Bronchial epithelial cell (primary cell): ENCODE measurements at regions not wholly inside any gene's neighbourhood (a gene's known extent, or its start where the extent isn't known, plus 50 kb on each side); places are given as distances from the start of the nearest gene placed in this dataset.

Source experiments
- DNase-seq: peaks from one replicate; pipeline ENCODE4 v3.0.0-alpha.2; 2010; ENCODE audit warnings: low read depth
- FAIRE-seq: peaks from 2 replicates; lab custom pipeline; 2011; peaks lifted over from hg19 to GRCh38; lab: Jason Lieb, UNC
- H3K27me3 ChIP-seq: 2 replicates; pipeline ENCODE4 v1.5.1; 2011; ENCODE audit warnings: low read length; ENCODE audit not compliant: control insufficient read depth, insufficient read depth
- H3K36me3 ChIP-seq: 2 replicates; pipeline ENCODE4 v1.5.1; 2011; ENCODE audit warnings: low read length; ENCODE audit not compliant: control insufficient read depth, insufficient read depth
- H3K4me3 ChIP-seq: 2 replicates; pipeline ENCODE4 v1.5.1; 2011; ENCODE audit warnings: mild to moderate bottlenecking, low read depth, low read length, control low read depth
- CTCF ChIP-seq: IDR thresholded peaks from 2 replicates; pipeline ENCODE4 v1.5.1; 2011; ENCODE audit warnings: mild to moderate bottlenecking, moderate library complexity, low read length, control low read depth, inconsistent platforms; ENCODE audit not compliant: insufficient read depth, severe bottlenecking

- DNase-seq (no peak), FAIRE-seq (no peak)
- no peak for TF ChIP-seq CTCF
- H3K36me3 ChIP-seq: no peaks in the 10 kb centered on the region
- H3K27me3 ChIP-seq: no peaks in the 10 kb centered on the region
- H3K4me3 ChIP-seq: no peak overlapping the region
These were observed 298.0 kb upstream of the TET2 start for GRCh38 chr4:104848597-104849225.

- TF ChIP-seq CTCF: no peak
- no peak for DNase-seq
- H3K27me3 ChIP-seq: no peaks in the 10 kb centered on the region
- no peaks in the 10 kb centered on the region for H3K36me3 ChIP-seq
- no peak for FAIRE-seq
- no peak overlapping the region for H3K4me3 ChIP-seq
These were observed 287.0 kb upstream of the TET2 start for GRCh38 chr4:104859601-104860237.

- DNase-seq: peak; percentile 79
- H3K27me3 ChIP-seq: no peaks in the 10 kb centered on the region
- no peak overlapping the region for H3K4me3 ChIP-seq
- H3K36me3 ChIP-seq: no peaks in the 10 kb centered on the region
- FAIRE-seq: peak; percentile 88
- peak; percentile 78 for TF ChIP-seq CTCF
These were observed 286.2 kb upstream of the TET2 start for GRCh38 chr4:104860238-104861123.

- DNase-seq (no peak), FAIRE-seq (no peak)
- H3K27me3 ChIP-seq: no peaks in the 10 kb centered on the region
- TF ChIP-seq CTCF: no peak
- no peaks in the 10 kb centered on the region for H3K36me3 ChIP-seq
- H3K4me3 ChIP-seq: no peak overlapping the region
These were observed 279.9 kb upstream of the TET2 start for GRCh38 chr4:104866809-104867208.

GRCh38 chr4:104868533-104868932 lies 278.1 kb upstream of the TET2 start:
- Histone ChIP-seq H3K36me3 (no peaks in the 10 kb centered on the region), H3K4me3 (no peak overlapping the region), H3K27me3 (no peaks in the 10 kb centered on the region)
- no peak for TF ChIP-seq CTCF
- FAIRE-seq: no peak
- no peak for DNase-seq
